GM18508 (cell line): ENCODE measurements at regions not wholly inside any gene's neighbourhood (a gene's known extent, or its start where the extent isn't known, plus 50 kb on each side); places are given as distances from the start of the nearest gene placed in this dataset.

ENCODE experiments used
- ATAC-seq: cut with Tn5 transposase; IDR thresholded peaks from one replicate; pipeline ENCODE4 v1.9.1; 2021; ENCODE audit warnings: moderate number of reproducible peaks; ENCODE audit not compliant: insufficient read depth, unreplicated experiment

DNA sequence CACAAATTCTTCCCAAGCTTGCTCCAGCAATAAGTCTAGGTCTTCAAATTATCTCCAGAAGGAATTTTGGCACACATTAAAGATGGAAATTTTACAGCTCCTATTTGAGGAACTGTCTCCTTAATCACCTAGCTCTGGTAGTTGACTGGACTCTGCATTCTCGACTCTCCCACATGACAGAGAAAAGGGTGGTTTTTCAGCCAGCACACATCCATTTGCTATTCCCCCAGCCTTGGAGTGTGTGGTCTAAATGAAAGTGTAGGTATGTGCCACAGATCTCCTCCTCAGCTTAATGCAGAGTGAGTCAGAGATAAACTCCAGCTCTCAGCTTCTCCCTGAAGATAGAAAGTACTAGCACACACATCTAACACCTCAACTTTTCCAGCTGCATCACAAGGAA lies 62.2 kb upstream of the ALCAM start:
- no peak for ATAC-seq

DNA sequence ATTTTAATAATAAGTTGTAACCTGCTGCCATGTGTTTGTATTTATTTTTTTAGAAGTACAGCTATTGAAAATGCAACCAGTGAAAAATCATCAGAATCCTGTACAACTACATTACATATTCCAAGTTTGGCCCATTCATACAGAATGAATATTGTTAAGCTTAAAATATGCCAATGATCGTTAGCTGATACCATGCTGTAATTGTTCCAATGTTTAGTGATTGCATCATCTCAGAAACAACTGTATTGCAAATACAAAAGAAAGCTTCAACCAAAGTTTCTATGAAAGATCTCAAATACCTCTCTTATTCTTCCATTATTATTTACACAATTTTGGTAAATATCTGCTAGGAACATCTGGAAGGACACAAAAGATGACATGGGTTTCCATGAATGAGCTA lies 51.6 kb upstream of the ALCAM start:
- ATAC-seq, result no peak

DNA sequence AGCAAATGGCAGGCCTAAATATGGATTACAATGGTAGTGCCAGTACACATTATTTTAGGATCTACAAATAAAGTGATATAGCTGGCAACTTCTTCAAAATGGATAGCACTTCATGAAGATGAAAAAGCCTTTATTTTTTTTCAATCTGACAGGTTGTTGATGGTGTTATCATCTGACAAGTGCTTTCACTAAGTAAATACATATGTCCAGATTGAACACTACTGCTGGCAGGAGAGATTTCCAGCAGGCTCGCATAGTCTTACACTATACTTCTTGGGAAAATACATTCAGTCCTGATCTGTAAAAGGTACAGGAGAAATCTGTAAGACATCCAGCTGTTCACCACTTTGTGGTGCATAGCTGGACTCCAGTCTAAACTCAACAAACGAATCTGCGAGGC lies 50.9 kb upstream of the ALCAM start:
- no peak for ATAC-seq

DNA sequence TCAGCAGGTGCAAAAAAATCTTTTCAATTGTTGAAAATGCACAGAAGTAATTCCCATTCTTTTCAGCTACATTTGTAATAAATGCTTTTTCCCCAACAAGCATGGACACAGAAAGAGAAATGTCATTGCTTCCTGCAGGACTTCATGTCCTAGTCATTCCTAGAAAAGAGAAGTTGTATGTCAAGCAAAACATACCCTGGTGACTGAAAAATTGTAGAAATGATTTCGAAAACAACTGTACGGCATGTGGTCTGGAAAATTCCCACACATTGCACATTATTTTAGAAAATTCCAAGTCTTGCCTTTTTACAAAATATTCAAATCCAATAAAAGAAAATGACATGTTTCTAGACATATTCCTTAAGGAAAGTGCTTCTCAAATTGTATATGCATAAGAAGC lies 50.4 kb upstream of the ALCAM start:
- ATAC-seq, result no peak
